ENCODE measurements at regions not wholly inside any gene's neighbourhood (a gene's known extent, or its start where the extent isn't known, plus 50 kb on each side); places are given as distances from the start of the nearest gene placed in this dataset.
"Not testable (repeated sequence)": the region's sequence is repeated elsewhere in the genome, so short reads cannot be mapped to it uniquely, and the experiment has no call there.

DNA sequence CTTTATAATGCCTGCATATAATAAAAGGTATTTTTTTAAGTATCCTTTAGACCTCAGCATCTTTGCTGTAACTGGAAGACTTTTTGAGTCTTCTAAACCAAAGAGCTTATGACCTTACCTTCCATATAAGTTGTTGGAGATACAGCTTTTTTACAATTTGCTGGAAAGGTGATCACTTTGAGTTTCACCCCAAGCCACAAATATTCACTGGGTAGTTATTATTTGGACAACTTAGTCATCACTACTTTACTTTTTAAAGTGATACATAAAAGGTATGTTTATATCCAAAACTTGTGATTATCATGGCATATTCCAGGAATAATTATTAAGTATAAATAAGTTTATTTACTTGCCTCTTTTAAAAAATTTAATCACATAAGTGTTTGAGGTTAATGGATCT, 246.7 kb upstream of the NRIP1 start:
- Histone ChIP-seq H3K9ac (ENCODE audit: control insufficient read depth, insufficient read depth, low read length) (no peak overlapping the region), H3K4me3 (no peak overlapping the region), H4K20me1 (ENCODE audit: control insufficient read depth, insufficient read depth) (no peaks in the 10 kb centered on the region), H3K4me1 (ENCODE audit: control insufficient read depth, insufficient read depth, low read length) (no peaks in the 10 kb centered on the region), H3K4me2 (ENCODE audit: control insufficient read depth, insufficient read depth) (no peak overlapping the region), H3K9me3 (replicated peaks; ENCODE audit: control insufficient read depth, insufficient read depth, low read length) (no peaks in the 10 kb centered on the region), H3K27ac (ENCODE audit: control insufficient read depth, insufficient read depth) (no peak overlapping the region), H3K36me3 (ENCODE audit: control insufficient read depth in 2 of 2, insufficient read depth in 2 of 2, low read length in 1 of 2) (no peaks in the 10 kb centered on the region), H3K79me2 (ENCODE audit: control insufficient read depth, insufficient read depth, low read length) (no peaks in the 10 kb centered on the region), H3K27me3 (replicated peaks in 1 of 2; ENCODE audit: control insufficient read depth in 2 of 2, insufficient read depth in 2 of 2, low read length in 1 of 2) (no peaks in the 10 kb centered on the region), H2AFZ (ENCODE audit: control insufficient read depth, low read depth, low read length) (no peak overlapping the region)
- SMC1A ChIA-PET (ENCODE audit: uncharacterized antibody, unreplicated experiment) = interaction anchor here (1.3 kb wide), 1 partner anchor 9 kb away, joined by 3 read pairs; no protein-coding TSS in a partner anchor
- RAD21 ChIA-PET (ENCODE audit: unreplicated experiment) = no interaction called here
- FAIRE-seq (no peak), ATAC-seq (no peak), DNase-seq (ENCODE audit: low read depth, low spot score) (no peak)
- intact Hi-C loops (cut with micrococcal nuclease; ENCODE audit: unreplicated experiment) (no loop called here), in situ Hi-C loops (cut with MboI) (no loop called here)
- POLR2A ChIA-PET = no interaction called here
- CTCF ChIA-PET = interaction anchor here (0.8 to 0.9 kb wide), 2 partner anchors 37 to 162 kb away, joined by 3 read pairs; no protein-coding TSS in a partner anchor
- no peak for TF ChIP-seq RAD21 (IDR thresholded peaks at IDR 0.05; ENCODE audit: insufficient read depth, low read depth, low read length)
- TF ChIP-seq GATAD2B (conservative IDR thresholded peaks at IDR 0.05; ENCODE audit: low read depth) = no peak
- TF ChIP-seq SMC3 (IDR thresholded peaks at IDR 0.05; ENCODE audit: borderline replicate concordance, low read length) = no peak
- no peak for TF ChIP-seq HDGF (IDR thresholded peaks at IDR 0.05)
- no peak for TF ChIP-seq SREBF1 (IDR thresholded peaks at IDR 0.05; ENCODE audit: low read length)
- no peak for TF ChIP-seq BMI1 (IDR thresholded peaks at IDR 0.05; ENCODE audit: borderline replicate concordance)
- no TSS peak for BruUV-seq (replicated peaks)

GRCh38 chr21:15317034-15317433, 252.2 kb upstream of the NRIP1 start:
- in situ Hi-C loops (cut with MboI); CTCF ChIA-PET; RAD21 ChIA-PET (ENCODE audit: unreplicated experiment); H4K20me1 ChIP-seq (ENCODE audit: control insufficient read depth, insufficient read depth); H3K27me3 ChIP-seq (replicated peaks in 1 of 2; ENCODE audit: control insufficient read depth in 2 of 2, insufficient read depth in 2 of 2, low read length in 1 of 2); H3K9ac ChIP-seq (ENCODE audit: control insufficient read depth, insufficient read depth, low read length); POLR2A ChIA-PET; DNase-seq (ENCODE audit: low read depth, low spot score); H3K9me3 ChIP-seq (replicated peaks; ENCODE audit: control insufficient read depth, insufficient read depth, low read length); BruUV-seq (replicated peaks); H2AFZ ChIP-seq (ENCODE audit: control insufficient read depth, low read depth, low read length); H3K79me2 ChIP-seq (ENCODE audit: control insufficient read depth, insufficient read depth, low read length); H3K36me3 ChIP-seq (ENCODE audit: control insufficient read depth in 2 of 2, insufficient read depth in 2 of 2, low read length in 1 of 2); ATAC-seq; H3K27ac ChIP-seq (ENCODE audit: control insufficient read depth, insufficient read depth); H3K4me3 ChIP-seq; H3K4me2 ChIP-seq (ENCODE audit: control insufficient read depth, insufficient read depth); intact Hi-C loops (cut with micrococcal nuclease; ENCODE audit: unreplicated experiment); FAIRE-seq; H3K4me1 ChIP-seq (ENCODE audit: control insufficient read depth, insufficient read depth, low read length): not testable (repeated sequence)
- WGBS (ENCODE audit: insufficient coverage, insufficient replicate concordance, low lambda C conversion rate, missing lambda C conversion rate) = 0% methylated on average over 4 of the region's 4 CpGs
- SMC1A ChIA-PET (ENCODE audit: uncharacterized antibody, unreplicated experiment) = interaction anchor here (1.2 kb wide), 1 partner anchor 11 kb away, joined by 3 read pairs; no protein-coding TSS in a partner anchor
